Adrenal gland (tissue), 9 donors: ENCODE measurements at regions not wholly inside any gene's neighbourhood (a gene's known extent, or its start where the extent isn't known, plus 50 kb on each side); places are given as distances from the start of the nearest gene placed in this dataset.

ENCODE experiments used
- DNase-seq, 7 donors: peaks; one replicate each; pipeline ENCODE4 v3.0.0-alpha.2; 2019 to 2020
- H3K27ac ChIP-seq, 5 donors: fragments of 200-600 bp; sonication (generic) in 4 of 5; 1 replicate in 3 of 5; 2 replicates in 2 of 5; pipeline versions ENCODE4 v1.5.1 to v1.8.0; 2016 to 2020; ENCODE audit warnings: mild to moderate bottlenecking in 1 of 5
- H3K27me3 ChIP-seq: fragments of 200-600 bp; 2 replicates; pipeline ENCODE4 v1.8.0; 2021
- H3K36me3 ChIP-seq, 2 donors: fragments of 200-600 bp; replicated peaks in 1 of 2; 1 replicate in 1 of 2; 2 replicates in 1 of 2; pipeline versions ENCODE4 v1.5.1 to v1.8.0; 2018 to 2022
- H3K4me1 ChIP-seq, 2 donors: fragments of 200-600 bp; replicated peaks in 1 of 2; 1 replicate in 1 of 2; 2 replicates in 1 of 2; pipeline versions ENCODE4 v1.5.1 to v1.8.0; 2018 to 2021
- H3K4me3 ChIP-seq, 4 donors: fragments of 200-600 bp; sonication (generic) in 3 of 4; one replicate each; pipeline ENCODE4 v1.5.1; 2016 to 2018
- H3K9me3 ChIP-seq, 3 donors: fragments of 200-600 bp; sonication (generic) in 1 of 3; replicated peaks in 1 of 3; 1 replicate in 2 of 3; 2 replicates in 1 of 3; pipeline versions ENCODE4 v1.5.1 to v1.8.0; 2016 to 2021
- POLR2A ChIP-seq, 2 donors: fragments of 450-650 bp; IDR thresholded peaks; one replicate each; pipeline ENCODE4 v1.6.1; 2017; ENCODE audit warnings: antibody characterized with exemption in 2 of 2, mild to moderate bottlenecking in 2 of 2, moderate library complexity in 1 of 2
- WGBS, 4 donors: extraction: QIAGEN DNeasy Blood & Tissue Kit in 2 of 4; methylation state at CpG; one replicate each; pipeline versions ENCODE4 v1.1.5 to v1.1.7; 2013 to 2017; 5-methylcytosine and 5-hydroxymethylcytosine counted together
- intact Hi-C, 2 donors: fragments of 100-400 bp; cut with DNase I; formaldehyde crosslinking; loops; one replicate each; pipeline versions ENCODE4 v1.14.1 to v1.15.0; 2022 to 2023
- TF ChIP-seq, protein P1 (sequence below), 6 experiments: fragments of 450-650 bp in 4 of 6; fragments of 200-600 bp in 2 of 6; sonication (generic) in 1 of 6; IDR thresholded peaks; 1 replicate in 5 of 6; 2 replicates in 1 of 6; pipeline versions ENCODE4 v1.5.1 to v1.8.0; 2016 to 2021; ENCODE audit warnings: antibody characterized with exemption in 6 of 6, mild to moderate bottlenecking in 2 of 6, moderate library complexity in 1 of 6
- donor health status: healthy with polysubstance abuse.
- donor health status: Bipolar disorder and iron deficiency.
- donor health status: DM: yes; HTN: yes; CAD: no.
- donor health status: DM: no; HTN: no; CAD: no.
- donor health status: DM: no; HTN: no; CAD: no.

GRCh38 chr15:62799919-62800318 is 242.6 kb upstream of the TPM1 start:
- Histone ChIP-seq H3K4me1 (no peaks in the 10 kb centered on the region), H3K27ac (no peak overlapping the region), H3K9me3 (no peaks in the 10 kb centered on the region), H3K4me3 (no peak overlapping the region), H3K36me3 (peaks cover 0 to 5% of the 10 kb centered on the region in 2 donors), H3K27me3 (no peaks in the 10 kb centered on the region)
- 90 to 94% (median 91%) methylated on average over 1 to 3 of the region's 3 CpGs for WGBS, 4 donors
- DNase-seq, result peak in 1 of 7 donors; percentile 36
- intact Hi-C loops, result no loop called here
- no peak for TF ChIP-seq POLR2A (IDR thresholded peaks at IDR 0.05)
- TF ChIP-seq, protein P1, sequence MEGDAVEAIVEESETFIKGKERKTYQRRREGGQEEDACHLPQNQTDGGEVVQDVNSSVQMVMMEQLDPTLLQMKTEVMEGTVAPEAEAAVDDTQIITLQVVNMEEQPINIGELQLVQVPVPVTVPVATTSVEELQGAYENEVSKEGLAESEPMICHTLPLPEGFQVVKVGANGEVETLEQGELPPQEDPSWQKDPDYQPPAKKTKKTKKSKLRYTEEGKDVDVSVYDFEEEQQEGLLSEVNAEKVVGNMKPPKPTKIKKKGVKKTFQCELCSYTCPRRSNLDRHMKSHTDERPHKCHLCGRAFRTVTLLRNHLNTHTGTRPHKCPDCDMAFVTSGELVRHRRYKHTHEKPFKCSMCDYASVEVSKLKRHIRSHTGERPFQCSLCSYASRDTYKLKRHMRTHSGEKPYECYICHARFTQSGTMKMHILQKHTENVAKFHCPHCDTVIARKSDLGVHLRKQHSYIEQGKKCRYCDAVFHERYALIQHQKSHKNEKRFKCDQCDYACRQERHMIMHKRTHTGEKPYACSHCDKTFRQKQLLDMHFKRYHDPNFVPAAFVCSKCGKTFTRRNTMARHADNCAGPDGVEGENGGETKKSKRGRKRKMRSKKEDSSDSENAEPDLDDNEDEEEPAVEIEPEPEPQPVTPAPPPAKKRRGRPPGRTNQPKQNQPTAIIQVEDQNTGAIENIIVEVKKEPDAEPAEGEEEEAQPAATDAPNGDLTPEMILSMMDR (IDR thresholded peaks at IDR 0.05), result no peak

DNA sequence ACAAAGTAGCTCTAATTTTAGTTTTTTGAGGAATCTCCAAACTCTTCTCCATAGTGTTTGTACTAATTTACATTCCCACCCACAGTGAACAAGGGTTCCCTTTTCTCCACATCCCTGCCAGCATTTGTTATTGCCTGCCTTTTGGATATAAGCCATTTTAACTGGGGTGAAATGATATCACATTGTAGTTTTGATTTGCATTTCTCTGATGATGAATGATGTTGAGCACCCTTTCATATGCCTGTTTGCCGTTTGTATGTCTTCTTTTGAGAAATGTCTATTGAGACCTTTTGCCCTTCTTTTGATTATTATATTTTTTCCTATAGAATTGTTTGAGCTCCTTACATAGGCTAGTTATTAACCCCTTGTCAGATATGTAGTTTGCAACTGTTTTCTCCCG is 239.9 kb upstream of the TPM1 start:
- DNase-seq, result no peak
- 84 to 95% (median 88%) methylated on average over 2 of the region's 2 CpGs for WGBS, 4 donors

GRCh38 chr15:62803856-62804400 is 238.6 kb upstream of the TPM1 start:
- H3K27ac ChIP-seq, result no peak overlapping the region
- H3K4me3 ChIP-seq, result no peak overlapping the region
- no peak for DNase-seq
- no peaks in the 10 kb centered on the region for H3K27me3 ChIP-seq
- WGBS, 4 donors, result 92 to 100% (median 98%) methylated on average over 5 of the region's 5 CpGs
- H3K9me3 ChIP-seq, result no peaks in the 10 kb centered on the region
- no peak for TF ChIP-seq POLR2A (IDR thresholded peaks at IDR 0.05)
- TF ChIP-seq, protein P1 (IDR thresholded peaks at IDR 0.05), result no peak
- H3K4me1 ChIP-seq, result no peaks in the 10 kb centered on the region
- peaks cover 0 to 14% of the 10 kb centered on the region in 2 donors for H3K36me3 ChIP-seq
- intact Hi-C loops, result no loop called here

More for the DNA sequence above, 239.9 kb upstream of the TPM1 start:
- Histone ChIP-seq H3K27me3 (no peaks in the 10 kb centered on the region), H3K9me3 (no peaks in the 10 kb centered on the region), H3K4me3 (no peak overlapping the region), H3K36me3 (peaks cover 0 to 14% of the 10 kb centered on the region in 2 donors), H3K27ac (no peak overlapping the region), H3K4me1 (no peaks in the 10 kb centered on the region)
- intact Hi-C loops, result no loop called here
- TF ChIP-seq POLR2A (IDR thresholded peaks at IDR 0.05), result no peak
- TF ChIP-seq, protein P1 (IDR thresholded peaks at IDR 0.05), result no peak

GRCh38 chr15:62805502-62805901 is 237.0 kb upstream of the TPM1 start:
- Histone ChIP-seq H3K27me3 (no peaks in the 10 kb centered on the region), H3K4me3 (no peak overlapping the region), H3K36me3 (peaks cover 0 to 10% of the 10 kb centered on the region in 2 donors), H3K9me3 (no peaks in the 10 kb centered on the region), H3K27ac (no peak overlapping the region), H3K4me1 (no peaks in the 10 kb centered on the region)
- no peak for DNase-seq
- WGBS, 4 donors, result 92 to 93% (median 93%) methylated on average over 9 of the region's 9 CpGs
- intact Hi-C loops, result no loop called here
- TF ChIP-seq, protein P1 (IDR thresholded peaks at IDR 0.05), result no peak
- no peak for TF ChIP-seq POLR2A (IDR thresholded peaks at IDR 0.05)
